ENCODE measurements at regions not wholly inside any gene's neighbourhood (a gene's known extent, or its start where the extent isn't known, plus 50 kb on each side); places are given as distances from the start of the nearest gene placed in this dataset.
"Not testable (repeated sequence)": the region's sequence is repeated elsewhere in the genome, so short reads cannot be mapped to it uniquely, and the experiment has no call there.

- H3K27ac ChIP-seq = no peak overlapping the region
- TF ChIP-seq, protein P1, sequence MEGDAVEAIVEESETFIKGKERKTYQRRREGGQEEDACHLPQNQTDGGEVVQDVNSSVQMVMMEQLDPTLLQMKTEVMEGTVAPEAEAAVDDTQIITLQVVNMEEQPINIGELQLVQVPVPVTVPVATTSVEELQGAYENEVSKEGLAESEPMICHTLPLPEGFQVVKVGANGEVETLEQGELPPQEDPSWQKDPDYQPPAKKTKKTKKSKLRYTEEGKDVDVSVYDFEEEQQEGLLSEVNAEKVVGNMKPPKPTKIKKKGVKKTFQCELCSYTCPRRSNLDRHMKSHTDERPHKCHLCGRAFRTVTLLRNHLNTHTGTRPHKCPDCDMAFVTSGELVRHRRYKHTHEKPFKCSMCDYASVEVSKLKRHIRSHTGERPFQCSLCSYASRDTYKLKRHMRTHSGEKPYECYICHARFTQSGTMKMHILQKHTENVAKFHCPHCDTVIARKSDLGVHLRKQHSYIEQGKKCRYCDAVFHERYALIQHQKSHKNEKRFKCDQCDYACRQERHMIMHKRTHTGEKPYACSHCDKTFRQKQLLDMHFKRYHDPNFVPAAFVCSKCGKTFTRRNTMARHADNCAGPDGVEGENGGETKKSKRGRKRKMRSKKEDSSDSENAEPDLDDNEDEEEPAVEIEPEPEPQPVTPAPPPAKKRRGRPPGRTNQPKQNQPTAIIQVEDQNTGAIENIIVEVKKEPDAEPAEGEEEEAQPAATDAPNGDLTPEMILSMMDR (IDR thresholded peaks at IDR 0.05) = no peak
- no peak for TF ChIP-seq ZFX (IDR thresholded peaks at IDR 0.05; ENCODE audit: borderline replicate concordance)
These were observed 235.1 kb downstream of the USP46 start for GRCh38 chr4:52423967-52424366.

DNA sequence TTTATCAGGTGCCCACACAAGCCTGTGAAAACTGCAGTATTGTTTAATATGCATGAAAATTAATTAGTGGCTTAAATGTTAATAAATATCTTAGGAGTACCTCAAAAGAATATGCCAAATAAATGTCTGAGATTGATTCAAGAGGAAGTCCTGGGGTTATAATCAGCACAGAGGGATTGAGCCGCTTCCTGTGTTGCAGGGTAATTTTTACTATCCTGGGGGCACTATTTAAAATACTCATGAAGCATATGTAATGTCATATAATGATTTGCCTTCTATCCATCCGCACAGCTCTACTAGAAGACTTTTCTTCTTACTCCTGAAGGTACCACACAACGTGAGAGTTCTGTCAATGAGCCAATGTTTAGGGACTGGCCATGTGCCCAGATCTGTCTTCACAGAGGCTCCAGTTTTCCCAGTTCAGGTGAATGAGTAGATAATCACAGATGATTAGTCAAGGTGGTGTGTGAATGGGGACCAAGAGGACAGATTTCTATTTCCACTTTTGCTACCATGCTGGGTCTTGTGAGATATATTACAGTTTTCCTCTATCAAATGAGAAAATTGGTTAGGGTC is 233.3 kb downstream of the USP46 start:
- H3K27ac ChIP-seq = no peak overlapping the region
- TF ChIP-seq, protein P1 (IDR thresholded peaks at IDR 0.05) = no peak
- TF ChIP-seq ZFX (IDR thresholded peaks at IDR 0.05; ENCODE audit: borderline replicate concordance) = no peak

DNA sequence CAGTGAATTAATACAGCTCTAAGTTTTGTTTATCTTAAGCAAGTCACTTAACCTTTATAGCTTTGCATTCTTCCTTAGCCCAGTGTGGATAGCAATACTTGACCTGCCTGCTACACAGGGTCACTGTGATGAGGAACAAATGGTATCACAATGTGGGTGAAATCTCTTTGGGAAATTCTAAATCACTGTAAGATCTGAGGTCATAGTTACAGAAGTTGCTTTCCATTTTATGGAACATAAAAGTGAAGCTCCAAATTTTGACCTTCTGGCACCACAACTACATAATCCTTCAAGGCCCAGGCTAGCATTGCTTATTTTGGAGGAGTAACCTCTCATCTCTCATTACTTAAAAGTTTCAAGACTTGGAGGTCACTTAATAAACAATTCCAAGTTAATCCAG is 227.7 kb downstream of the USP46 start:
- no peak for TF ChIP-seq ZFX (IDR thresholded peaks at IDR 0.05; ENCODE audit: borderline replicate concordance)
- TF ChIP-seq, protein P1 (IDR thresholded peaks at IDR 0.05) = no peak
- H3K27ac ChIP-seq = no peak overlapping the region

- no peak for TF ChIP-seq ZFX (IDR thresholded peaks at IDR 0.05; ENCODE audit: borderline replicate concordance)
- TF ChIP-seq, protein P1 (IDR thresholded peaks at IDR 0.05) = no peak
- no peak overlapping the region for H3K27ac ChIP-seq
These were observed 227.2 kb downstream of the USP46 start for GRCh38 chr4:52431869-52432268.

- not testable (repeated sequence) for H3K27ac ChIP-seq
These were observed 216.6 kb downstream of the USP46 start for GRCh38 chr4:52442524-52442923.

GRCh38 chr4:52472444-52472843 is 186.7 kb downstream of the USP46 start:
- TF ChIP-seq, protein P1 (IDR thresholded peaks at IDR 0.05) = no peak
- TF ChIP-seq ZFX (IDR thresholded peaks at IDR 0.05; ENCODE audit: borderline replicate concordance) = no peak

DNA sequence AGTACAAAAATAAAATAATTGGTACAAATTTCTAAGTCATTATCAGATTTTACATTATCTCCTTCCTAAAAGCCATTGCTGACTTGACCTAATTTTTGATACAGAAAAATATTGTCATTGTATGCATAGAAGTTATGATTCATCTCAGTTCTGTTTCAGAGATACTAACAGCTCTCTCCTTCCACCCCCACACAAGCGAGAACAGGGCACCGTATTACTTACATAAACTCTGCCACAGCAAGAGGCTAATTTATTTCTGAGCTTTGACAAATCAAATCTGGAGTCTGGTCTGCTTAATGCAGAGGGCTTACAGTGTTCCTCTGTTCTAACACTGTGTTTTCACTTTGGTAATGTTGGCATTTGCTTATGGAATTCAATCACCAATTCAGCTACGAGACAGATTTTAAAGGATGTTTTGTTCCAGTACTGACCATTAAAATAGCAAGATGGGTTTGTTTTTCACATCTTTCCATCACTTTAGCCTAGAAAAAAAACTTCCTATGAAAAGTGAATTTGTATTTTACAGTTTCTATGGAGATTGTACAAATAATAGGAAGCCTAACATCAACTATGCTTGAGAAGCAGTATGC is 181.8 kb downstream of the USP46 start:
- TF ChIP-seq ZFX (IDR thresholded peaks at IDR 0.05; ENCODE audit: borderline replicate concordance) = no peak
- H3K27ac ChIP-seq = no peak overlapping the region

More at GRCh38 chr4:52472444-52472843, 186.7 kb downstream of the USP46 start:
- H3K27ac ChIP-seq = no peak overlapping the region

GRCh38 chr4:52483186-52483890 is 175.8 kb downstream of the USP46 start:
- no peak overlapping the region for H3K27ac ChIP-seq
- TF ChIP-seq ZFX (IDR thresholded peaks at IDR 0.05; ENCODE audit: borderline replicate concordance) = no peak
- TF ChIP-seq, protein P1 (IDR thresholded peaks at IDR 0.05) = no peak
